Stimulated activated effector memory CD8-positive, alpha-beta T cell treated with anti-CD3 and anti-CD28 coated beads, Interleukin-12 subunit alpha, Interleukin-12 subunit beta, amount 100 ng/mL, for 72 hours (primary cell): ENCODE measurements at regions not wholly inside any gene's neighbourhood (a gene's known extent, or its start where the extent isn't known, plus 50 kb on each side); places are given as distances from the start of the nearest gene placed in this dataset.
"Not testable (repeated sequence)": the region's sequence is repeated elsewhere in the genome, so short reads cannot be mapped to it uniquely, and the experiment has no call there.

Experiments used
- ATAC-seq: fragments of 150-1000 bp; cut with Tn5 transposase; 2 replicates; pipeline ENCODE4 v1.10.0; 2021
- DNase-seq, 2 donors: peaks; one replicate each; pipeline ENCODE4 v3.0.0; 2021 to 2022; ENCODE audit warnings: low spot score in 2 of 2
- H3K27ac Mint-ChIP-seq: one replicate; pipeline ENCODE4 v1.8.0; 2022; ENCODE audit warnings: mild to moderate bottlenecking, mixed read lengths
- H3K36me3 Mint-ChIP-seq: one replicate; pipeline ENCODE4 v1.8.0; 2022; ENCODE audit warnings: mild to moderate bottlenecking, mixed read lengths
- H3K4me1 Mint-ChIP-seq: one replicate; pipeline ENCODE4 v1.8.0; 2022; ENCODE audit warnings: mixed read lengths
- H3K4me3 Mint-ChIP-seq: one replicate; pipeline ENCODE4 v1.8.0; 2022; ENCODE audit warnings: mild to moderate bottlenecking, mixed read lengths
- H3K9me3 Mint-ChIP-seq: one replicate; pipeline ENCODE4 v1.8.0; 2022; ENCODE audit warnings: mixed read lengths

DNA sequence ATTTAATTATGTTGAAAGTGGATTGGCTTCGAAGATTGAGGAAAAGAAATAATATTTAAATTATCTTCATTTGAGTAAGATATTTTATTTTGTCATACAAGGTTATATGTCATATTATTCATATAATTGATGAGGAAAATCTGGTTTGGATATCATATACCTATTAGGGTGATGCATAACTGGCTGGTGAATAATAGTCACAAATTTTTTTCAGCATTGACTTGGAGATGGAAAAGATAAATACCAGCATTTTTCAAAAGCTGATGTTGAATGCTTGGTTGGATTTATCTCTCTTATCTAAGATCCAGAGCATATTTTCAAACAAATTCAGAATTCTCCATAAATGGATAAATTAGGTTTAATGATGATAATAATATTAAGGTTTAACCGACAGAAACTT, 93.5 kb upstream of the SLIT2 start:
- Mint-ChIP-seq H3K27ac (no peak overlapping the region), H3K36me3 (no peaks in the 10 kb centered on the region), H3K4me3 (no peak overlapping the region), H3K9me3 (peaks cover 19% of the 10 kb centered on the region), H3K4me1 (no peaks in the 10 kb centered on the region)
- no peak for DNase-seq
- ATAC-seq = no peak

DNA sequence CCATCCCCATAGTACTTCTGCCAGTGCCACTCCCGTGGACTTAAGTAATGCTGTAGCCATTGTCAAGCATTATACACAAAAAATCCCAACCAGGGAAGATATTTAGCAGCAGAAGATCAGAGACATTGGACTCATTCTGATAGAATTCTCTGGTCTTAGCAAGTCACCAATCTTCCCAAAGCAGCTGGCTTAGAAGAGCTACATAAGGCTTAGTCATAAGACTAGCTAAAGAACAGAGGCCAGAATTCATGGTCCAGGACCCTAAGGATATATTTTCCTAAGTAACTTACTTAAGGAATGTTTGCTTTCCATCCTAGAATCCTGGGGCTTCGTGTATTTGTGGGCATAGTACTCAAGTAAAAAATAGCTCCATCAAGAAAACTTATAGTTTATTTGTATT, 100.3 kb upstream of the SLIT2 start:
- Mint-ChIP-seq H3K4me3 (no peak overlapping the region), H3K36me3 (no peaks in the 10 kb centered on the region), H3K27ac (no peak overlapping the region), H3K9me3 (peaks cover 3% of the 10 kb centered on the region), H3K4me1 (no peaks in the 10 kb centered on the region)
- ATAC-seq = no peak
- no peak for DNase-seq

DNA sequence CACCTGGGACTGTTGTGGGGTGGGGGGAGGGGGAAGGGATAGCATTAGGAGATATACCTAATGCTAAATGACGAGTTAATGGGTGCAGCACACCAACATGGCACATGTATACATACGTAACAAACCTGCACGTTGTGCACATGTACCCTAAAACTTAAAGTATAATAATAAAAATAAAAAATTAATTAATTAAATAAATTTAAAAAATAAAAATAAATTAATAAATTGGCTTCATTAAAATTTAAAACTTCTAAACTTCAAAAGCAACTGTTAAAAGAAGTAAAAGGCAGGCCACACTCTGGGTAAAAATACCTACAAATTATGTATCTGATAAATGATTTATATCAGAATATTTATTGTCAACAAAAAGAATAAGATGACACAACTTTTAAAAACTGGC, 102.6 kb upstream of the SLIT2 start:
- not testable (repeated sequence) for H3K27ac Mint-ChIP-seq, H3K9me3 Mint-ChIP-seq, DNase-seq, H3K36me3 Mint-ChIP-seq, H3K4me3 Mint-ChIP-seq, ATAC-seq, H3K4me1 Mint-ChIP-seq

DNA sequence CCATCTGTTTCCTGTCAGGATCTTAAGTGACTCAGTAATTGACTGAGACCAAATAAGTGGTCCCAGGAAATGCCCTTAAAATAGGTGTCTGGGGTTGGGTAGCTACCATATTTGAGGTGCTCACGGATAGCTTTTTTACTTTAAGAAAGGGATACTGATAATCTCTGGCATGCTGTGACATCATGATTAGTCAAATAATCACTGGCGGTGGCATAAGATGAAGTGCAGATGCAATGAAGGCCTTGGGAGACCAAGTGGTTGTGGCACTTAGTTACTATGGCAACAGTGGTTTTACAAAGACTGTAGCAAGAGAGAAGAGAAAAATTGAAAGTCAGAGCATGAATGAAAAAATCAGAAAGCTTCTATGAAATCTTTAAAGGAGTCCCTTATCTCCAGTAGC, 114.5 kb upstream of the SLIT2 start:
- Mint-ChIP-seq H3K9me3 (peaks cover 21% of the 10 kb centered on the region), H3K27ac (no peak overlapping the region), H3K36me3 (no peaks in the 10 kb centered on the region), H3K4me1 (no peaks in the 10 kb centered on the region), H3K4me3 (no peak overlapping the region)
- no peak for ATAC-seq
- DNase-seq = no peak

DNA sequence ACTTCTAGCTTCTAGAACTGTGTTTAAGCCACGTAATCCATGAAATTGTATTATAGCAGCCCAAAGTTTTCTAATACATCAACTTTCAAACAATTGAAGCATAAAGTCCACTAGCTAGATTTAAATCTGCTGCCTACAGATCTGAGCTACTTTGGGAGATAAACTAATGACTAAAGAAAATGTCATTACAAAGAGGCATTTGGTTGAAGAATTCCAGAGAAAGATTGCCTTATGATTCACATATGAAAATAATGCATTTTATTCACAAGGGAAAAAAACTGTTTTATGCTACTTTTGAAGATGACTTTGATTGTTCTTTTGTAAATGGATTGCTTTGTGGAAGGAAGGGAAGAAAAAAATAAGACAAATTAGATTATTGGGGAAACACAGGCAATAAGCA, 124.1 kb upstream of the SLIT2 start:
- no peak overlapping the region for H3K4me3 Mint-ChIP-seq
- no peaks in the 10 kb centered on the region for H3K36me3 Mint-ChIP-seq
- no peaks in the 10 kb centered on the region for H3K4me1 Mint-ChIP-seq
- no peak for DNase-seq
- peaks cover 2% of the 10 kb centered on the region for H3K9me3 Mint-ChIP-seq
- H3K27ac Mint-ChIP-seq = no peak overlapping the region
- no peak for ATAC-seq

DNA sequence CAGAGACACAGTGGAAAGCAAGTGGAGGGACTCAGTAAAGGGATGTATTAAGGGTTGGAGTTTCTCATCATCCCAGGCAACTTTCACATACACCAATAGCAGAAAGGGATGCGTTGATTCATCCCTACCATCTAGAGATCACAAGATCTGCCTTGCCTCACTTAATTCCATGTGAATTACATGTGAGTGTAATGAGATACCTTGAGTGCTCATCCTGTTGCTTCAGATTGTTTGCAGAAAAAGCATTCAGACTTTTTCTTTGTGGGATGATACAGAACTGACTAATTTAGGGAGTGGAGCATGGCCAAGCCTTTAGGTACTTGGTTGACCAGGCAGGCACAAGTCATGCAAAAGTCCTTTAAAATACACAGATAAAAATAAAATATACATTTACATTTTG, 124.8 kb upstream of the SLIT2 start:
- H3K27ac Mint-ChIP-seq = no peak overlapping the region

DNA sequence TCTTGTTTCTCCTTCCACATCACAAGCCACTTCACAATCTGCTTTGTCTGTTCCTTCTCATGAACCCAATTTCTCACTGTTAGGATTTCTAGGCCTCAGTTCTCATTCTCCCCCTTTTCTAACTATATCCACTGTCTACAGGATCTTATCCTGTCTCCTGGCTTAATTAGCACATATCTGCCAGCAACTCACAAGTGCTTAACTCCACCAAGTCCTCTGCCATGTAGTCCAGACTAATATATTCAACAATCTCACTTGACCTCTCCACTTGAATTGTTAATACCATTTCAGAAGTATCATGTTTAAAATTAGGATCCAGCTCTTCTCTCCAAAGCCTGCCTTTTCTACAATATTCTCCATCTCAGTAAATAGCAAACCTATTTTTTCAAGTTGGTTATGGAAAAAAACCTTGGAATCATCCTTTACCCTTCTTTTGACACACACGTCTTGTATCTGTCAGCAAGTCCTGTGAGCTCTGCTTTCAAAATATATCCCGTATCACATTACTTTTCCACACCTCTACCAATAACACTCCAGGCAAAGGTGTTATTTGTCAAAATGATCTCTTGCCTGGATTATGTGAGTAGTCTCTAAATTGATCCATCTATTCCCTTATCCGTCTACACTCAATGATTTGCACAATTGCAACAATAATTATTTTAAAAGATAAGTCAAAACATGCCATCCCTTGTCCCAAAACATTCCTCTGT, 127.2 kb upstream of the SLIT2 start:
- peaks cover 2% of the 10 kb centered on the region for H3K9me3 Mint-ChIP-seq
- no peaks in the 10 kb centered on the region for H3K4me1 Mint-ChIP-seq
- DNase-seq = no peak
- ATAC-seq = no peak
- H3K4me3 Mint-ChIP-seq = no peak overlapping the region
- H3K27ac Mint-ChIP-seq = no peak overlapping the region
- no peaks in the 10 kb centered on the region for H3K36me3 Mint-ChIP-seq

More for the DNA sequence above, 124.8 kb upstream of the SLIT2 start:
- no peaks in the 10 kb centered on the region for H3K4me1 Mint-ChIP-seq
- DNase-seq (no peak), ATAC-seq (no peak)
- H3K4me3 Mint-ChIP-seq = no peak overlapping the region
- H3K36me3 Mint-ChIP-seq = no peaks in the 10 kb centered on the region
- H3K9me3 Mint-ChIP-seq = peaks cover 2% of the 10 kb centered on the region

DNA sequence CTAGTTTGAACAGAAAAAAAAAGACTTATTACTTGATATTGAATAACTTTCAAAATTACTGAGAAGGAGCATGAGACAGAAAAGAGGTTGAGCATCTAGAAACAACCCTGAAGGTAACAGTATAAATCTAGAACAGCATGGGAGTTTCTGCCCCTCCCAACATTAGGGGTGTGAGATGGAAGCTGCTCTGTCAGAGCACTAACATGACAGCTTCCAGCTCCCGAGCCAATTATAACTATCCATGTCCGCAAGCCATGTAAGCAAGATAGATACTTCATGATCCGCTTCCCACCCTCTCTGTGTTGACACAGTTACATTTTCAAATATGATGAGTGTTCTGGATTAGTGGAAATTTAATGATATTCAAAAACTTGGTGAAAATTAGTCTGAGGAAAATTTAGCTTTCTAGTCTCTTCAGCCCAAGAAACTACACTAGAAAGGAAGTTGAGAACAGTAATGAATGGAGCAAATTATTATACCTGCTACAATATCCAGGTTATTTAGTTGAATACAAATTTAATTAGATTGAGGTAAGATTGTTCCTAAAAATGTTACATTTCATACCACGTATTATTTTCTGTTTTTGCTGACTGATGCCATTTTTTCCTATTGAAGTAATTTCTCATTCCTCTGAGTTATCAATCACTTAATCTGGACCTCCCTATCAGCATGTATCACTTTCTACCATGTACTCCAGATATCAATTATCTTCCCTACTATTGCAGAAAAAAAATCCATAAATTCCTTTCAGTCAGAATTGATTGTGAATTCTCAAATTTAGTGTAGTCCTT, 129.3 kb upstream of the SLIT2 start:
- ATAC-seq (no peak), DNase-seq (no peak)
- Mint-ChIP-seq H3K27ac (no peak overlapping the region), H3K9me3 (peaks cover 11% of the 10 kb centered on the region), H3K36me3 (no peaks in the 10 kb centered on the region), H3K4me1 (no peaks in the 10 kb centered on the region), H3K4me3 (no peak overlapping the region)

DNA sequence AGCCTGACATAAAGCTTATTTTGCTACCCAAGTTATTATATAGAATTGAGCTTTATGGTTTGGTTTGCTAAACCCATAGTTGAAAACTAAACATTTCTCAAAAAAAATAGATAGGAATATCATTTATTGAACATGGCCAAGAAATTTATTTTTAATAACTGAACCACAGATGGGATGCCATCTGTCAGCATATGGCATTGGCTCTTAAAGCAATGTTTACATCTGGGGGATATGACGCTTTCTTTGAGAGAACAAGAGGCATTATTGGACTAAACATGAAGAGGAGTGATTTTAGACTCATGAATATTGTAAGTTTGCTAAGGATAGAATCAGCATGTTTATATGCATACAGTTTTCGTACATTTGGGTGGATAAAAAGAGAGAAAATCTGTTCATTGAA, 132.6 kb upstream of the SLIT2 start:
- H3K4me1 Mint-ChIP-seq = no peaks in the 10 kb centered on the region
- DNase-seq (no peak), ATAC-seq (no peak)
- H3K4me3 Mint-ChIP-seq = no peak overlapping the region
- H3K27ac Mint-ChIP-seq = no peak overlapping the region
- H3K36me3 Mint-ChIP-seq = no peaks in the 10 kb centered on the region
- peaks cover 16% of the 10 kb centered on the region for H3K9me3 Mint-ChIP-seq

DNA sequence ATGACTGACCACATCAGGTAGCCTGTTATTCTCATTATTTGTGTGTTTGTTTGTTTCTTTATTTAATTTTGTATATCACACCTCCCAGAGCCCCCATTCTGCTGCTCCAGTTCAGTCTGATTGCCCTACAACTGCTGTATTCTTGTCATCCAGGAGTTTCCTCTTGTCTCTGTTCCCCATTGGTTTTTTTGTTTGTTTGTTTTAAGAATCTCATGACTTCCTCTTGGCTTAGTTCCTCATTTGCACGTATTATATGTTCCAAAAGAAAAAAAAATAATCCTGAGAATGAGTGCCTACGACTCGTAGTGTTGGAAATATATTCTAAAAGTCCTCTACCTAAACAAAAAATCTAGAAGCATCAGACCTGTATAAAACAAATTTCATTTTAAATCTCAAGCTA, 142.3 kb upstream of the SLIT2 start:
- Mint-ChIP-seq H3K9me3 (peaks cover 25% of the 10 kb centered on the region), H3K4me1 (no peaks in the 10 kb centered on the region), H3K27ac (no peak overlapping the region), H3K36me3 (no peaks in the 10 kb centered on the region), H3K4me3 (no peak overlapping the region)
- DNase-seq = no peak
- no peak for ATAC-seq

DNA sequence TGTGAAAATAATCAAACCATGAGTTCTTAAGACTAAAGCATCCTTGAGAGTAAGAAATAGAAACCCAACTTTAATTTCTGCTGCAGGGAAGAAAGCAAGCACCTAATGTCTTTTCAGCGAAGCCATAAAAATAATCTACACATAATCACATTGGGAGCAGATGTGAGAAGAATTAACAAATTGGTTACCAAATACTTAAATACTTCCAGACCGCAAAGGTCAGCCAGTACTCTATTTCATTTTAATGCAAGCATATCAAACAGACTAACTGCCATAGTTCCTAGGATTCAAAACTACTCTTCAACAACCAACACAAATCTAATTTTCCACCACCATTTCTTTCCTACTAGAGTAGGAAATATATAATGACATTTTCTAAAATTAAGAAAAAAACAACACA, 144.8 kb upstream of the SLIT2 start:
- Mint-ChIP-seq H3K9me3 (peaks cover 26% of the 10 kb centered on the region), H3K4me1 (no peaks in the 10 kb centered on the region), H3K4me3 (no peak overlapping the region), H3K27ac (no peak overlapping the region), H3K36me3 (no peaks in the 10 kb centered on the region)
- ATAC-seq (no peak), DNase-seq (no peak)

DNA sequence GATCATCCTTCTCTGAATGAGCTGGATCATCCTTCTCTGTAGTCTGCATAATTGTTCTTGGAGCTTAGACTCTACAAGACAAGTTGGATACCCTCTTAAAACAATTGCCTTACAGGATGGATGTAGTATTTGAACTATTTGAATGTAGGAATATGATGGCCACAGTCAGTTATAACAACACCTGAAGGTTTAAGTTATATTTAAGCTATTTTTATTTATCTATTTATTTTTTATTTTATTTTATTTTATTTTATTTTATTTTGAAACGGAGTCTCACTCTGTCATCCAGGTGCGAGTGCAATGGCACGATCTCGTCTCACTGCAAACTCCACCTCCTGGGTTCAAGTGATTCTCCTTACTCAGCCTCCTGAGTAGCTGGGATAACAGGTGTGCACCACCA, 149.9 kb upstream of the SLIT2 start:
- Mint-ChIP-seq H3K9me3 (peaks cover 20% of the 10 kb centered on the region), H3K27ac (no peak overlapping the region), H3K4me1 (no peaks in the 10 kb centered on the region), H3K36me3 (no peaks in the 10 kb centered on the region), H3K4me3 (no peak overlapping the region)
- DNase-seq = no peak
- ATAC-seq = no peak

DNA sequence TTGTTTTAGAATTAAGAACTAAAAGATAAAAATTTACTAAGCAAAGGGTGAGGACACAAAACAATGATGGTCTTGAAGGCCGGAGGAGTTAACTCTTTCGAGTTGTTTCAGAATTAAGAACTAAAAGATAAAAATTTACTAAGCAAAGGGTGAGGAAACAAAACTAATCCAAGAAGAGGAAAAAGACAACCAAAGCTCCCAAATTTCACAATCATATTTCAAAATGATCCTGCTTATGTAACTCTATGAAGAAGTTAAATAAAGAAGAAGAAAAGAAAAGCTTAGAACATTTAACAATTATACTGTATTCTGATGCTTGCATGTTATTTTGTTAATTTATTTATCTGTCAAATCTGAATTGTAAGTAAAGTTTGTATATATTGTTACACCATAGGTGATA, 154.8 kb upstream of the SLIT2 start:
- Mint-ChIP-seq H3K27ac (no peak overlapping the region), H3K9me3 (peaks cover 18% of the 10 kb centered on the region), H3K36me3 (no peaks in the 10 kb centered on the region), H3K4me1 (no peaks in the 10 kb centered on the region), H3K4me3 (no peak overlapping the region)
- DNase-seq = no peak
- no peak for ATAC-seq

DNA sequence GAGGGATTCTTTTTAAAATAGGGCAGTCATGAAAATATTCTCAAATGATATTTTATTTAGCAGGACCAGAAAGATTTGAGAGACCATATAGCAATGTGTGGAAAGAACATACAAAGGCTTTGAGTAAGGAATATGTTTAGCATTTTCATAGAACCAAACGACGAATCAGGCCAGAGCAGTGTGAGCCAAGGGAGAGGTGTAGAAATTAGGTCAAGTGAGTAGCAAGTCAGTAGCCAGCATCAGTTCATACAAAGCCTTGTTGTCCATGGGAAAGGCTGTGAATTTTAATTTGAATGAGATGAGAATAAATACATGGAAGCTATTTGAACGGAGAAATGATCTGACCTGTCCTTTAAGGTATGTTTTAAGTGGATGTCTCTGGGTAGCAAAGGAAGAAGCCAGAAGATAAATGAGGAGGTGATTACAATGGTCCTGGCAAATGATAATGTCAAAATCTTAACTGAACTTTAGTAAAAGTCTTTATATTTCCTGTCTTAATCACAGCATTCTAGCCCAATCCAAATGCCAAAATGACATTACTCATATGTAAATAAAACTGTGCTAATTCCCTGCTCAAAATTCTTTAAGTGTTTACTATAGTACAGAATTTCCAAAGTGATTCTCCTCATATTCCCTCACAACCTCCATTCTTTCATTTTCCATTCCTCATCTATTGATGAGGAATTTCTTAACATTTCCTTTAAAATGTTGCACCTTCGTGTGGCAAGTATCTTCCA, 155.7 kb upstream of the SLIT2 start:
- H3K36me3 Mint-ChIP-seq = no peaks in the 10 kb centered on the region
- H3K27ac Mint-ChIP-seq = no peak overlapping the region
- no peak for DNase-seq
- no peak overlapping the region for H3K4me3 Mint-ChIP-seq
- peaks cover 14% of the 10 kb centered on the region for H3K9me3 Mint-ChIP-seq
- no peak for ATAC-seq
- no peaks in the 10 kb centered on the region for H3K4me1 Mint-ChIP-seq

DNA sequence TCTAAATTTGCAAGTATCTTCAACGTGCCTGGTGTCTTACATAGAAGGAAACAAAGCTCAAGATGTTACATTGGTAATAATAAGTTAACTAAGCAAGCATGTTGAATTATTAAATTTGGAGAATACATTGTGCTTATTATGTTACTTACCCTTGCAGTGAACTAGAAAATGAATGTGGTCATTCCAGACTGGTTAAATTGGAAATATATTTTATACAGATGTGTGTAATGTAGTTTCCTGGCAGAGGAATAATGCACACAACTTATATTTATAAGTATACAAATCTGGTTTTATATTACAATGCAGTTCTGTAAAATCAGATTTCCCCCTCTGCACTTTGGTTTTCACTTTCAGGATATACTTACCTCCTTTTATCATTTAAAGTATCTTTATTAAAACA, 159.9 kb upstream of the SLIT2 start:
- H3K27ac Mint-ChIP-seq = no peak overlapping the region
- peaks cover 8% of the 10 kb centered on the region for H3K9me3 Mint-ChIP-seq
- no peak for ATAC-seq
- no peaks in the 10 kb centered on the region for H3K36me3 Mint-ChIP-seq
- no peaks in the 10 kb centered on the region for H3K4me1 Mint-ChIP-seq
- DNase-seq = no peak
- no peak overlapping the region for H3K4me3 Mint-ChIP-seq

DNA sequence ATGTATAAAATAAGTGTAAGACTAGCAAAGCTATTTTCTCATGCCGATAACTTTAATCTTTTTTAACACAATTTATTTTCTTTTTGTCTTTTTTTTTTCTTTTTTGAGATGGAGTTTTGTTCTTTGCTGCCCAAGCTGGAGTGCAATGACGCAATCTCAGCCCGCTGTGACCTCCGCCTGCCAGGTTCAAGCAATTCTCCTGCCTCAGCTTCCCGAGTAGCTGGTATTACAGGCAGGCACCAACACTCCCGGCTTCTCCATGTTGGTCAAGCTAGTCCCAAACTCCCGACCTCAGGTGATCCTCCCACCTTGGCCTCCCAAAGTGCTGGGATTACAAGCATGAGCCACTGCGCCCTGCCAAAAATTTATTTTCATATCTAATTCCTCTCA, 164.2 kb upstream of the SLIT2 start:
- Mint-ChIP-seq H3K4me1 (no peaks in the 10 kb centered on the region), H3K4me3 (no peak overlapping the region), H3K27ac (no peak overlapping the region), H3K9me3 (peaks cover 9% of the 10 kb centered on the region), H3K36me3 (no peaks in the 10 kb centered on the region)
- no peak for DNase-seq
- no peak for ATAC-seq
